CD4-positive, alpha-beta T cell (primary cell): ENCODE measurements at regions not wholly inside any gene's neighbourhood (a gene's known extent, or its start where the extent isn't known, plus 50 kb on each side); places are given as distances from the start of the nearest gene placed in this dataset.

ENCODE experiments used
- ATAC-seq: fragments of 200-7000 bp; cut with Tn5 transposase; one replicate; pipeline ENCODE4 v1.10.0; 2022; ENCODE audit warnings: mild to moderate bottlenecking; ENCODE audit not compliant: poor library complexity
- CTCF ChIA-PET: fragments of 350-600 bp; sonication (Branson Sonifier 250); formaldehyde crosslinking; loops from one replicate; lab custom pipeline; 2021; ENCODE audit warnings: antibody characterized with exemption, inconsistent platforms; lab: Charles Lee
- POLR2A ChIA-PET: fragments of 350-600 bp; sonication (Branson Sonifier 250); formaldehyde crosslinking; loops from one replicate; lab custom pipeline; 2021; ENCODE audit warnings: antibody characterized with exemption, inconsistent platforms; lab: Charles Lee
- DNase-seq, 14 experiments: peaks; one replicate each; pipeline ENCODE4 v3.0.0-alpha.2; 2013 to 2020; ENCODE audit warnings: mixed read lengths in 2 of 14
- H3K27ac ChIP-seq, 2 donors: one replicate each; pipeline versions ENCODE4 v1.5.1 to v1.7.0; 2013; ENCODE audit warnings: low read length in 2 of 2, low read depth in 1 of 2, mild to moderate bottlenecking in 1 of 2
- H3K27me3 ChIP-seq, 2 experiments: 1 replicate in 1 of 2; 2 replicates in 1 of 2; pipeline versions ENCODE4 v1.6.1 to v1.7.0; 2013; ENCODE audit warnings: low read length in 2 of 2, control low read depth in 1 of 2, mild to moderate bottlenecking in 1 of 2, moderate library complexity in 1 of 2; ENCODE audit not compliant: insufficient read depth in 2 of 2, control insufficient read depth in 1 of 2
- H3K36me3 ChIP-seq: one replicate; pipeline ENCODE4 v1.6.1; 2013; ENCODE audit warnings: low read length, control low read depth; ENCODE audit not compliant: insufficient read depth
- H3K4me1 ChIP-seq: one replicate; pipeline ENCODE4 v1.6.1; 2013; ENCODE audit warnings: low read length, control low read depth; ENCODE audit not compliant: insufficient read depth
- H3K4me3 ChIP-seq: one replicate; pipeline ENCODE4 v1.5.1; 2013; ENCODE audit warnings: mild to moderate bottlenecking, low read length, moderate library complexity
- H3K9me3 ChIP-seq, 2 experiments: 1 replicate in 1 of 2; 2 replicates in 1 of 2; pipeline versions ENCODE4 v1.6.1 to v1.7.0; 2013; ENCODE audit warnings: low read length in 2 of 2, mild to moderate bottlenecking in 2 of 2, control low read depth in 1 of 2, moderate library complexity in 1 of 2; ENCODE audit not compliant: control insufficient read depth in 1 of 2, insufficient read depth in 1 of 2
- H3K27ac Mint-ChIP-seq: one replicate; pipeline ENCODE4 v1.8.0; 2020; ENCODE audit warnings: mixed read lengths
- H3K27me3 Mint-ChIP-seq: one replicate; pipeline ENCODE4 v1.8.0; 2021; ENCODE audit warnings: mixed read lengths
- H3K36me3 Mint-ChIP-seq: one replicate; pipeline ENCODE4 v1.8.0; 2021; ENCODE audit warnings: low read depth, mixed read lengths
- H3K4me1 Mint-ChIP-seq: one replicate; pipeline ENCODE4 v1.8.0; 2021; ENCODE audit warnings: low read depth, mixed read lengths
- H3K4me3 Mint-ChIP-seq: one replicate; pipeline ENCODE4 v1.8.0; 2020; ENCODE audit warnings: mild to moderate bottlenecking, mixed read lengths
- H3K9me3 Mint-ChIP-seq: one replicate; pipeline ENCODE4 v1.8.0; 2020; ENCODE audit warnings: mixed read lengths
- CTCF ChIP-seq: fragments of 200-600 bp; IDR thresholded peaks from one replicate; pipeline ENCODE4 v1.8.0; 2022; ENCODE audit warnings: antibody characterized with exemption, mild to moderate bottlenecking
- intact Hi-C, 2 experiments: fragments of 100-400 bp; cut with DNase I in 1 of 2; cut with micrococcal nuclease in 1 of 2; formaldehyde crosslinking; loops; one replicate each; pipeline versions ENCODE4 v1.15.1 to v1.9.0; 2023 to 2025; cut with DNase I, micrococcal nuclease

GRCh38 chr12:62986844-62987243 lies 51.9 kb upstream of the PPM1H start:
- ChIA-PET CTCF (interaction anchor here (0.5 kb wide), 1 partner anchor 11 kb away, joined by 3 read pairs; no protein-coding TSS in a partner anchor), POLR2A (no interaction called here)
- Mint-ChIP-seq H3K27me3 (no peaks in the 10 kb centered on the region), H3K27ac (no peak overlapping the region), H3K36me3 (no peaks in the 10 kb centered on the region), H3K9me3 (peaks cover 2% of the 10 kb centered on the region), H3K4me1 (no peaks in the 10 kb centered on the region), H3K4me3 (no peak overlapping the region)
- no peak for DNase-seq
- TF ChIP-seq CTCF, result no peak
- Histone ChIP-seq H3K9me3 (no peaks in the 10 kb centered on the region), H3K27ac (no peak overlapping the region), H3K4me1 (no peaks in the 10 kb centered on the region), H3K36me3 (no peaks in the 10 kb centered on the region), H3K4me3 (no peak overlapping the region), H3K27me3 (no peaks in the 10 kb centered on the region)
- ATAC-seq, result no peak
- intact Hi-C loops, result no loop called here
